HepG2 (cell line): ENCODE measurements at regions not wholly inside any gene's neighbourhood (a gene's known extent, or its start where the extent isn't known, plus 50 kb on each side); places are given as distances from the start of the nearest gene placed in this dataset.

Experiments used
- GTF3A ChIP-seq: sonication (generic); formaldehyde crosslinking; conservative IDR thresholded peaks from 2 replicates; pipeline ENCODE4 v1.4.0; 2020; ENCODE audit warnings: mild to moderate bottlenecking, missing genetic modification reagents
- NFE2L1 ChIP-seq: sonication (generic); formaldehyde crosslinking; IDR thresholded peaks from 2 replicates; pipeline ENCODE4 v1.4.0; 2020; ENCODE audit warnings: missing genetic modification reagents, mild to moderate bottlenecking, borderline replicate concordance
- POLR2AphosphoS2 ChIP-seq: IDR thresholded peaks from 2 replicates; pipeline ENCODE4 v1.6.1; 2011; ENCODE audit warnings: low read depth, low read length, improper control_type of control experiment
- STAT5B ChIP-seq: sonication (generic); formaldehyde crosslinking; IDR thresholded peaks from 2 replicates; pipeline ENCODE4 v1.4.0; 2020; ENCODE audit warnings: missing genetic modification reagents
- TSC22D2 ChIP-seq: sonication (generic); formaldehyde crosslinking; IDR thresholded peaks from 2 replicates; pipeline ENCODE4 v1.5.1; 2020; ENCODE audit warnings: missing genetic modification reagents, mild to moderate bottlenecking, borderline replicate concordance
- ZNF253 ChIP-seq: sonication (generic); formaldehyde crosslinking; IDR thresholded peaks from 2 replicates; pipeline ENCODE4 v1.8.0; 2022; ENCODE audit warnings: mild to moderate bottlenecking, missing genetic modification reagents, borderline replicate concordance
- TF ChIP-seq, protein P1 (sequence below): sonication (generic); formaldehyde crosslinking; IDR thresholded peaks from 2 replicates; pipeline ENCODE4 v1.5.0; 2020; ENCODE audit warnings: mild to moderate bottlenecking, missing genetic modification reagents, moderate library complexity

DNA sequence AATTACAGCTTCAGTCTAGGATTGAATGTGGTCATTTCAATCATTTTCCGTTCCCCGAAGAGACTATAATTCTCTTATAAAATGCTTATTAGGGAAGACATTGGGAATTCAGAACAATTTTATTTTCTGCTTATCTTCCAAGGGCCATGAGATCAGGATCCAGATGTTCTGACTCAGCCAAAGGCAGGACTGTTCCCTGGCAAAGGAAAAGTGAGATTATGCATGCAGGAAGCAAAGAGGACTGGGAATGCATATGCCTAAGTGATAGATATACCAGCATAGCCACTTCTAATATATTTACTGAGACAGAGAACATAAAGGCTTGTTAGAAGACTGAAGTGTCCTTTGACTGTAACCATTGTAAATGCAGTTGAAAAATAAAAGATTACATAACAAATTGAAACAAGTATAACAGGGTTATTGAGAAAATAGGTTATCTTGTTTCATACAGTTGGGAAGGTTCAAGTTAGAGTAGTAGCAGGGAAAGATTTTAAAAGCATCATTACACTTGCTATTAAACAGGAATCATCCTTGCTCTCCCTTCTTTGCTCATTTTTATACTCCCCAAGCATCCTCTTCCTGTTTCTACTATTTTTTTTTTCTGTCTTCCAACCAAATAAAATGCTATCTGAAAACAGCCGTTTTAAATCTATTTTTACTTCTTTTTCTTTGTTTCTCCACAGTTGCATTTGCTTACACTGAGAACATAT, 439.6 kb upstream of the ADAMTS5 start:
- TF ChIP-seq STAT5B (CRISPR knock-in tag) = no peak
- TF ChIP-seq TSC22D2 (CRISPR knock-in tag) = no peak
- TF ChIP-seq ZNF253 (CRISPR knock-in tag) = no peak
- TF ChIP-seq GTF3A (CRISPR knock-in tag) = no peak
- TF ChIP-seq, protein P1, sequence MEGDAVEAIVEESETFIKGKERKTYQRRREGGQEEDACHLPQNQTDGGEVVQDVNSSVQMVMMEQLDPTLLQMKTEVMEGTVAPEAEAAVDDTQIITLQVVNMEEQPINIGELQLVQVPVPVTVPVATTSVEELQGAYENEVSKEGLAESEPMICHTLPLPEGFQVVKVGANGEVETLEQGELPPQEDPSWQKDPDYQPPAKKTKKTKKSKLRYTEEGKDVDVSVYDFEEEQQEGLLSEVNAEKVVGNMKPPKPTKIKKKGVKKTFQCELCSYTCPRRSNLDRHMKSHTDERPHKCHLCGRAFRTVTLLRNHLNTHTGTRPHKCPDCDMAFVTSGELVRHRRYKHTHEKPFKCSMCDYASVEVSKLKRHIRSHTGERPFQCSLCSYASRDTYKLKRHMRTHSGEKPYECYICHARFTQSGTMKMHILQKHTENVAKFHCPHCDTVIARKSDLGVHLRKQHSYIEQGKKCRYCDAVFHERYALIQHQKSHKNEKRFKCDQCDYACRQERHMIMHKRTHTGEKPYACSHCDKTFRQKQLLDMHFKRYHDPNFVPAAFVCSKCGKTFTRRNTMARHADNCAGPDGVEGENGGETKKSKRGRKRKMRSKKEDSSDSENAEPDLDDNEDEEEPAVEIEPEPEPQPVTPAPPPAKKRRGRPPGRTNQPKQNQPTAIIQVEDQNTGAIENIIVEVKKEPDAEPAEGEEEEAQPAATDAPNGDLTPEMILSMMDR (CRISPR knock-in tag) = no peak
- TF ChIP-seq NFE2L1 (CRISPR knock-in tag) = no peak
- TF ChIP-seq POLR2AphosphoS2 = no peak
